Urinary bladder (tissue), 3 donors: ENCODE measurements at regions not wholly inside any gene's neighbourhood (a gene's known extent, or its start where the extent isn't known, plus 50 kb on each side); places are given as distances from the start of the nearest gene placed in this dataset.
"Not testable (repeated sequence)": the region's sequence is repeated elsewhere in the genome, so short reads cannot be mapped to it uniquely, and the experiment has no call there.

Experiments used
- DNase-seq: peaks from one replicate; pipeline ENCODE4 v3.0.0-alpha.2; 2015; ENCODE audit errors: extremely low spot score
- H3K27ac ChIP-seq: one replicate; pipeline ENCODE4 v1.5.1; 2013; ENCODE audit warnings: low read depth, mild to moderate bottlenecking, moderate library complexity
- H3K36me3 ChIP-seq: one replicate; pipeline ENCODE4 v1.6.1; 2013; ENCODE audit warnings: mild to moderate bottlenecking, moderate library complexity; ENCODE audit not compliant: insufficient read depth
- H3K4me1 ChIP-seq: one replicate; pipeline ENCODE4 v1.6.1; 2013; ENCODE audit warnings: mild to moderate bottlenecking, moderate library complexity; ENCODE audit not compliant: insufficient read depth
- H3K4me3 ChIP-seq: one replicate; pipeline ENCODE4 v1.5.1; 2013; ENCODE audit warnings: low read depth, low read length
- WGBS: extraction: QIAGEN DNeasy Blood & Tissue Kit; methylation state at CpG from one replicate; pipeline ENCODE4 v1.1.7; 2013; 5-methylcytosine and 5-hydroxymethylcytosine counted together
- donor health status: healthy with polysubstance abuse.
- donor health status: healthy.

GRCh38 chr17:63090358-63091114 lies 124.5 kb downstream of the TANC2 start:
- not testable (repeated sequence) for H3K36me3 ChIP-seq, DNase-seq, H3K4me1 ChIP-seq, H3K27ac ChIP-seq, H3K4me3 ChIP-seq
- 82% methylated on average over 7 of the region's 7 CpGs for WGBS

DNA sequence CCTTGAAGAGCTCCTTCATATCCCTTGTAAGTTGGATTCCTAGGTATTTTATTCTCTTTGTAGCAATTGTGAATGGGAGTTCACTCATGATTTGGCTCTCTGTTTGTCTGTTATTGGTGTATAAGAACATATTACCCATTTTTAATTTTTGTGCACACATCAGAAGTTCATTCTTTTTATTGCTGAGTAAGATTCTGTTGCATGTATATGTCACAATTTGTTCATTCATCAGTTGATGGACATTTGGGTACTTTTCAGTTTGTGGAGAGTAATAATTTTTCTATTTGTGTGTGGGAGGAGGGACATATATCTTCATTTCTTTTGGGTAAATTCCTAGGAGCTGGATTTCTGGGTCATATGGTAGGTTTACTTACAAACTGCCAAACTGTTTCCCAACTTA lies 125.9 kb downstream of the TANC2 start:
- not testable (repeated sequence) for H3K27ac ChIP-seq, H3K4me3 ChIP-seq, H3K4me1 ChIP-seq, H3K36me3 ChIP-seq, DNase-seq

DNA sequence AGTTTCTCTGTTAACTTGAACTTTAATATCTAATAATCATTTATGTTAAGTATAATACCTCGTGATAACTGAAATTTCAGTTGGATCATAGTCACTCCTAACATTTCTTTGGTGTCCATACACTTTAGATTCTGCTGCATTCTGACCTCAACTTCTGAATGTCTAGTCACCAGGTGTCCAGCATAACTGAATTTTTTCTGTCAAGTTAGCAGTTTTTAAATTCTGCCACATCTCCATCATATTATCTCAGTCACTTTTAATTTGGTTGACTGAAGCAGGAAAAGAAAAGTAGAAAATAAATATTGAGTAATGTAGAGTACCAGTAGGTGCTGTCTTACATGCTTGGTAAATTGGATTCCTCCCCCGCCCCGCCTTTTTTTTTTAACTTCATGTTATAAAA lies 128.6 kb downstream of the TANC2 start:
- Histone ChIP-seq H3K27ac (no peak overlapping the region), H3K36me3 (no peaks in the 10 kb centered on the region), H3K4me1 (no peaks in the 10 kb centered on the region), H3K4me3 (no peak overlapping the region)
- DNase-seq, result no peak
- 84% methylated on average over 3 of the region's 3 CpGs for WGBS

GRCh38 chr17:63095459-63095858 lies 129.4 kb downstream of the TANC2 start:
- no peak overlapping the region for H3K4me3 ChIP-seq
- H3K36me3 ChIP-seq, result no peaks in the 10 kb centered on the region
- H3K4me1 ChIP-seq, result no peaks in the 10 kb centered on the region
- DNase-seq, result no peak
- H3K27ac ChIP-seq, result no peak overlapping the region
- 98% methylated on average over 1 of the region's 1 CpG for WGBS

- H3K4me3 ChIP-seq, result no peak overlapping the region
- no peak overlapping the region for H3K27ac ChIP-seq
- WGBS, result 94% methylated on average over 1 of the region's 1 CpG
- H3K4me1 ChIP-seq, result no peaks in the 10 kb centered on the region
- no peak for DNase-seq
- no peaks in the 10 kb centered on the region for H3K36me3 ChIP-seq
Measured at GRCh38 chr17:63095879-63096278, 129.8 kb downstream of the TANC2 start.

DNA sequence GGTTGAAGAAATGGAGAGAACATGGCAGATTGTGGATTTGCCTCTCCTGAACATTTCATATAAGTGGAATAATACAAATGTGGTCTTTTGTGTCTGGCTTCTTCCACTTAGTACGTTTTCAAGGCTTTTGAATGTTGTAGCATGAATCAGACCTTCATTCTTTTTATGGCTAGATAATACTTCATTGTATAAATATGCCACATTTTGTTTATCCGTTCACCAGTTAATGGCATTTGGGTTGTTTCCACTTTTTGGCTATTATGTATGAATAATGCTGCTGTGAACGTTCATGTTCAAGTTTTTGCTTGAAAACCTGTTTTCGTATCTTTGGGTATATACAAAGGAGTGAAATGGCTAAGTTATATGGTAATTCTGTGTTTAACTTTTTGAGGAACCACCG lies 130.4 kb downstream of the TANC2 start:
- no peak overlapping the region for H3K4me3 ChIP-seq
- 48% methylated on average over 5 of the region's 5 CpGs for WGBS
- no peaks in the 10 kb centered on the region for H3K36me3 ChIP-seq
- H3K27ac ChIP-seq, result no peak overlapping the region
- H3K4me1 ChIP-seq, result no peaks in the 10 kb centered on the region
- DNase-seq, result no peak

GRCh38 chr17:63099425-63099824 lies 133.4 kb downstream of the TANC2 start:
- DNase-seq, result no peak
- no peaks in the 10 kb centered on the region for H3K36me3 ChIP-seq
- no peak overlapping the region for H3K4me3 ChIP-seq
- H3K27ac ChIP-seq, result no peak overlapping the region
- H3K4me1 ChIP-seq, result no peaks in the 10 kb centered on the region
- WGBS, result 81% methylated on average over 1 of the region's 1 CpG

GRCh38 chr17:63102034-63102433 lies 136.0 kb downstream of the TANC2 start:
- no peak overlapping the region for H3K4me3 ChIP-seq
- no peaks in the 10 kb centered on the region for H3K36me3 ChIP-seq
- H3K27ac ChIP-seq, result no peak overlapping the region
- DNase-seq, result no peak
- no peaks in the 10 kb centered on the region for H3K4me1 ChIP-seq
- WGBS, result 98% methylated on average over 4 of the region's 4 CpGs

DNA sequence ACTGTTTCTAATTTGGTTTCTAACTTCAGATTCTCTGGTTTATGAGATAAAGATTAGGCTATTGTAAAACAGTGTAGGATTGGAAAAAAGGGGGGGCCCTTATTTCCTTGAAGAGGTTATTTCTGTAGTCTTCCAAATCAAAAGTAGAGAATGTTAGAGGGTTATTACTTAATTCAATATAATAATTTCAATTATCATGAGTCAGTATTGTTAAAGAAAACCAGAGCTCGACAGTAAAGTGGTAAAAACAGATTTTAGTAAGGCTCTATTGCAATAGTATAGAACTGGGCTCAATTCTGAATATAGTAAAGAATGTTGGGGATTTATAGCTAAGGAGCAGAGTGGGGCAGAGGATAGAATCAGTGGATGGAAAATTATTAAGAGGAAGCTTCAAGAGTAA lies 140.0 kb downstream of the TANC2 start:
- Histone ChIP-seq H3K4me1 (no peaks in the 10 kb centered on the region), H3K27ac (no peak overlapping the region), H3K4me3 (no peak overlapping the region), H3K36me3 (no peaks in the 10 kb centered on the region)
- WGBS, result 93% methylated on average over 1 of the region's 1 CpG
- DNase-seq, result no peak

GRCh38 chr17:63109661-63110060 lies 143.6 kb downstream of the TANC2 start:
- 52% methylated on average over 2 of the region's 2 CpGs for WGBS
- no peak overlapping the region for H3K27ac ChIP-seq
- H3K36me3 ChIP-seq, result no peaks in the 10 kb centered on the region
- DNase-seq, result no peak
- no peak overlapping the region for H3K4me3 ChIP-seq
- H3K4me1 ChIP-seq, result no peaks in the 10 kb centered on the region

GRCh38 chr17:63113167-63113566 lies 147.1 kb downstream of the TANC2 start:
- H3K4me3 ChIP-seq, result no peak overlapping the region
- H3K27ac ChIP-seq, result no peak overlapping the region
- H3K4me1 ChIP-seq, result no peaks in the 10 kb centered on the region
- no peak for DNase-seq
- WGBS, result 91% methylated on average over 4 of the region's 4 CpGs
- H3K36me3 ChIP-seq, result no peaks in the 10 kb centered on the region

DNA sequence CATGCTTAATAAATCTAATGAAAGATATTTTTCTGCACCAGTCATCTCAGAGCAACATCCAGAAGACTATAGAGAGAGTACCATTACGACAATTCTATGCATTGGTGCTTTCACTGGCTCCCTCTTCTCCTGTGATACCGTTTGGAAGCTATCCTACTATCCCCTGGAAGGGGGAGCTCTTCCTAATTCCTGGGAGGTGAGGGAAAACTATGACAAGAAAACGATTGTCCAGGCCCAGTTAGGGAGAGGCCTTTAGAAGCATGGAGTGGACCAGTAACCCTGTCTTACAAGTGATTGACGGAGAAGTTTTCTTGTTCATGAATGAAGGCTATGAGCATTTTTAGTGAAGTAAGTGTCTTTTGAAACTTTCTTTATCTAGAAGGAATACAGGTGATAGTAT lies 150.2 kb downstream of the TANC2 start:
- H3K36me3 ChIP-seq, result no peaks in the 10 kb centered on the region
- no peaks in the 10 kb centered on the region for H3K4me1 ChIP-seq
- 69% methylated on average over 4 of the region's 4 CpGs for WGBS
- H3K4me3 ChIP-seq, result no peak overlapping the region
- DNase-seq, result no peak
- no peak overlapping the region for H3K27ac ChIP-seq

- 77% methylated on average over 8 of the region's 8 CpGs for whole genome bisulfite sequencing
- no peak overlapping the region for H3K4me3 ChIP-seq
- no peak overlapping the region for H3K27ac ChIP-seq
- H3K36me3 ChIP-seq, result no peaks in the 10 kb centered on the region
- DNase-seq, result peak; percentile 62
- no peaks in the 10 kb centered on the region for H3K4me1 ChIP-seq
Measured at GRCh38 chr17:63116967-63117830, 151.2 kb downstream of the TANC2 start.

GRCh38 chr17:63120406-63120805 lies 154.4 kb downstream of the TANC2 start:
- WGBS, result 98% methylated on average over 2 of the region's 2 CpGs
- Histone ChIP-seq H3K27ac (no peak overlapping the region), H3K36me3 (no peaks in the 10 kb centered on the region), H3K4me1 (no peaks in the 10 kb centered on the region), H3K4me3 (no peak overlapping the region)
- no peak for DNase-seq
